ENCODE measurements at regions not wholly inside any gene's neighbourhood (a gene's known extent, or its start where the extent isn't known, plus 50 kb on each side); places are given as distances from the start of the nearest gene placed in this dataset.
"Not testable (repeated sequence)": the region's sequence is repeated elsewhere in the genome, so short reads cannot be mapped to it uniquely, and the experiment has no call there.

DNA sequence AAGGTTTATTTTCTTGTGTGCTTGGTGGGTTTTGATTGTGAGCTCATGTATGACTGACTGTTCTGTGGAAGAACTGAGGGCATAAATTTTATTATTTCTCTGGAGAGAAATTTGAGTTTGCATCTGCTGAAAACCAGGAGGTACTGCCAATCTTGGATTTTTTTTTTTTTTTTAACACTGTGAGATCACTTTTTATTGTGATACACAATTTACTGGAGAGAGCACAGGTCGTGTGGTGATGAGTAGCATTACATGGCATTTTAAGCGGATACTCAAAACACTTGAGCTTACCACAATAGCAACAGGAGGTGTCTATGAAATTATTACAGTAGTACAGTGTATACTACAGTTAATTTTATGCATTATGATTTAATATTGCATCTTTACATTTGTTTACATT, 237.4 kb downstream of the MFSD1 start:
- no peaks in the 10 kb centered on the region for H3K79me2 ChIP-seq (ENCODE audit: control insufficient read depth, low read length)
- H3K27ac ChIP-seq (ENCODE audit: low read depth, low read length): no peak overlapping the region
- H3K4me3 ChIP-seq (ENCODE audit: low read length): no peak overlapping the region
- no peaks in the 10 kb centered on the region for H3K9me2 ChIP-seq (replicated peaks; ENCODE audit: control insufficient read depth, low read length)
- H3K9me3 ChIP-seq (ENCODE audit: control insufficient read depth, insufficient read depth, low read length): no peaks in the 10 kb centered on the region
- no peaks in the 10 kb centered on the region for H4K20me1 ChIP-seq (ENCODE audit: control insufficient read depth, insufficient read depth, low read depth, low read length)
- H3K4me2 ChIP-seq (ENCODE audit: low read length): no peak overlapping the region
- no peaks in the 10 kb centered on the region for H3F3A ChIP-seq (ENCODE audit: control insufficient read depth, insufficient read depth)
- H3K4me1 ChIP-seq (ENCODE audit: control insufficient read depth, low read length): no peaks in the 10 kb centered on the region
- H3K27me3 ChIP-seq (ENCODE audit: control insufficient read depth, low read length): no peaks in the 10 kb centered on the region
- H3K36me3 ChIP-seq (ENCODE audit: control insufficient read depth, low read length): no peaks in the 10 kb centered on the region
- TF ChIP-seq, protein P1, sequence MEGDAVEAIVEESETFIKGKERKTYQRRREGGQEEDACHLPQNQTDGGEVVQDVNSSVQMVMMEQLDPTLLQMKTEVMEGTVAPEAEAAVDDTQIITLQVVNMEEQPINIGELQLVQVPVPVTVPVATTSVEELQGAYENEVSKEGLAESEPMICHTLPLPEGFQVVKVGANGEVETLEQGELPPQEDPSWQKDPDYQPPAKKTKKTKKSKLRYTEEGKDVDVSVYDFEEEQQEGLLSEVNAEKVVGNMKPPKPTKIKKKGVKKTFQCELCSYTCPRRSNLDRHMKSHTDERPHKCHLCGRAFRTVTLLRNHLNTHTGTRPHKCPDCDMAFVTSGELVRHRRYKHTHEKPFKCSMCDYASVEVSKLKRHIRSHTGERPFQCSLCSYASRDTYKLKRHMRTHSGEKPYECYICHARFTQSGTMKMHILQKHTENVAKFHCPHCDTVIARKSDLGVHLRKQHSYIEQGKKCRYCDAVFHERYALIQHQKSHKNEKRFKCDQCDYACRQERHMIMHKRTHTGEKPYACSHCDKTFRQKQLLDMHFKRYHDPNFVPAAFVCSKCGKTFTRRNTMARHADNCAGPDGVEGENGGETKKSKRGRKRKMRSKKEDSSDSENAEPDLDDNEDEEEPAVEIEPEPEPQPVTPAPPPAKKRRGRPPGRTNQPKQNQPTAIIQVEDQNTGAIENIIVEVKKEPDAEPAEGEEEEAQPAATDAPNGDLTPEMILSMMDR (IDR thresholded peaks at IDR 0.05; ENCODE audit: low read depth, low read length, poor library complexity, severe bottlenecking): no peak
- no peak for TF ChIP-seq EZH2phosphoT487 (IDR thresholded peaks at IDR 0.05; ENCODE audit: borderline replicate concordance, low read length)

DNA sequence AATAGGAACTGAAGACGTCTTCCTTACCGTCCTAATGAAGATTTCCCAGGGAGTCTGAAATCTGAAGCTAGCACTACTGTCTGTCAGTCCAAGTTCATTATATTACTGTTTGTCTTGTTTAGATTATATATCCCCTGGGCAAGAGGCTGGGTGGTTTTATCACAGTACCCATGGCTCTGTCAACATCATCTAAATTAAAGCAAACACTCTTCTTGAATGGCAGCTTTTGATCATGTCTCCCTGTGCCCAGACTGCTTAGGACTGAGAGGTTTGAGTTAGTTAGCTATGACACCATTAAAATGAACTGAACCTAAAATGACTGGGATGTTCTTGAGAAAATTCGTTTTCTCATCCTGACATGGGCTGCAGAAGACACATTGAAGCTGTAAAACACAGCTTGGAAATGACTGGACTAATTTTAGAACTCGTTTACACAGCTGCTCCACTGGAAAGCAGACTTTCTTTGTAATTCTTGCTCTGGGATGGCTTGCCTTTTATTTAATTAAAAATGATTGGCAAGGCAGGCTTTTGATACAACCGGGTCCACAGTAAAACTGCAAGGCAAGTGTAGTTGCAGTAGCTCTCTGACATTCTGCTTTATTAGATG, 243.5 kb downstream of the MFSD1 start:
- H3K9me3 ChIP-seq (ENCODE audit: control insufficient read depth, insufficient read depth, low read length): no peaks in the 10 kb centered on the region
- H3K4me3 ChIP-seq (ENCODE audit: low read length): no peak overlapping the region
- H4K20me1 ChIP-seq (ENCODE audit: control insufficient read depth, insufficient read depth, low read depth, low read length): no peaks in the 10 kb centered on the region
- no peak overlapping the region for H3K4me2 ChIP-seq (ENCODE audit: low read length)
- H3K9me2 ChIP-seq (replicated peaks; ENCODE audit: control insufficient read depth, low read length): no peaks in the 10 kb centered on the region; the same call in 1 of the 2 replicates
- no peak overlapping the region for H3K27ac ChIP-seq (ENCODE audit: low read depth, low read length)
- no peaks in the 10 kb centered on the region for H3K36me3 ChIP-seq (ENCODE audit: control insufficient read depth, low read length)
- no peaks in the 10 kb centered on the region for H3K79me2 ChIP-seq (ENCODE audit: control insufficient read depth, low read length)
- TF ChIP-seq, protein P1 (IDR thresholded peaks at IDR 0.05; ENCODE audit: low read depth, low read length, poor library complexity, severe bottlenecking): no peak
- TF ChIP-seq EZH2phosphoT487 (IDR thresholded peaks at IDR 0.05; ENCODE audit: borderline replicate concordance, low read length): no peak
- H3K27me3 ChIP-seq (ENCODE audit: control insufficient read depth, low read length): no peaks in the 10 kb centered on the region
- no peaks in the 10 kb centered on the region for H3K4me1 ChIP-seq (ENCODE audit: control insufficient read depth, low read length)
- no peaks in the 10 kb centered on the region for H3F3A ChIP-seq (ENCODE audit: control insufficient read depth, insufficient read depth)

DNA sequence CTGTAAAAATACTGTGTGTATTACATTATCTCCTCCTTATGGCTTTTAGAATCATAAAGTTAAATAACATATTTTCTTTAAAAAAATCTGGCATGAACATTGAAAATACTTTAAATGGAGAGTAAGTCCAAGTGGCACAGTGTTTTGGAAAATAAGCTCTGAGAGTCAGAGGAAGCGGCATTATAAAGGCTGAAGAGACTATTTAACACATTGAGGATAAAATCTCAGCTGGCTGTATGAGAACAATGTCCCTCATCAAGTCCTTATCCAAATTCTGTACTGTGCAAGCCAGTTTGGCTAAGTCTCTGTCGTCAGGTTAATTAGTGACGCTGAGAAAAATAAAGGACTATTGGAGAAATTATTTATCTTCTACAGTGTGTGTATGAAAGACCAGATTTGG, 245.5 kb downstream of the MFSD1 start:
- no peaks in the 10 kb centered on the region for H3F3A ChIP-seq (ENCODE audit: control insufficient read depth, insufficient read depth)
- H3K36me3 ChIP-seq (ENCODE audit: control insufficient read depth, low read length): no peaks in the 10 kb centered on the region
- H3K27me3 ChIP-seq (ENCODE audit: control insufficient read depth, low read length): no peaks in the 10 kb centered on the region
- H3K9me2 ChIP-seq (replicated peaks; ENCODE audit: control insufficient read depth, low read length): no peaks in the 10 kb centered on the region; the same call in 1 of the 2 replicates
- H3K4me1 ChIP-seq (ENCODE audit: control insufficient read depth, low read length): no peaks in the 10 kb centered on the region
- no peak overlapping the region for H3K27ac ChIP-seq (ENCODE audit: low read depth, low read length)
- no peaks in the 10 kb centered on the region for H4K20me1 ChIP-seq (ENCODE audit: control insufficient read depth, insufficient read depth, low read depth, low read length)
- no peak overlapping the region for H3K4me3 ChIP-seq (ENCODE audit: low read length)
- H3K9me3 ChIP-seq (ENCODE audit: control insufficient read depth, insufficient read depth, low read length): no peaks in the 10 kb centered on the region
- no peaks in the 10 kb centered on the region for H3K79me2 ChIP-seq (ENCODE audit: control insufficient read depth, low read length)
- H3K4me2 ChIP-seq (ENCODE audit: low read length): no peak overlapping the region
- no peak for TF ChIP-seq EZH2phosphoT487 (IDR thresholded peaks at IDR 0.05; ENCODE audit: borderline replicate concordance, low read length)
- TF ChIP-seq, protein P1 (IDR thresholded peaks at IDR 0.05; ENCODE audit: low read depth, low read length, poor library complexity, severe bottlenecking): no peak

DNA sequence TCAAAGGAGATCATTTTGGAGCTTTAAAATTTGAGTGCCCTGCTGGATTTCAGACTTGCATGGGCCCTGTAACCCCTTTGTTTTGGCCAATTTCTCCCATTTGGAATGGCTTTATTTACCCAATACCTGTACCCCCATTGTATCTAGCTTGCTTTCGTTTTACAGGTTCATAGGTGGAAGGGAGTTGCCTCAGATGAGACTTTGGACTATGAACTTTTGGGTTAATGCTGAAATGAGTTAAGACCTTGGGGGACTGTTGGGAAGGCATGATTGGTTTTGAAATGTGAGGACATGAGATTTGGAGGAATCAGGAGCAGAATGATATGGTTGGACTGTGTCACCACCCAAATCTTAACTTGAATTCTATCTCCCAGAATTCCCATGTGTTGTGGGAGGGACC, 250.6 kb downstream of the MFSD1 start:
- not testable (repeated sequence) for H3K79me2 ChIP-seq (ENCODE audit: control insufficient read depth, low read length); H3K27me3 ChIP-seq (ENCODE audit: control insufficient read depth, low read length); H3K4me2 ChIP-seq (ENCODE audit: low read length); H3K9me3 ChIP-seq (ENCODE audit: control insufficient read depth, insufficient read depth, low read length); H3K9me2 ChIP-seq (replicated peaks; ENCODE audit: control insufficient read depth, low read length); H3K27ac ChIP-seq (ENCODE audit: low read depth, low read length); H4K20me1 ChIP-seq (ENCODE audit: control insufficient read depth, insufficient read depth, low read depth, low read length); H3K36me3 ChIP-seq (ENCODE audit: control insufficient read depth, low read length); H3F3A ChIP-seq (ENCODE audit: control insufficient read depth, insufficient read depth); H3K4me3 ChIP-seq (ENCODE audit: low read length); H3K4me1 ChIP-seq (ENCODE audit: control insufficient read depth, low read length)

Measured in DOHH2 (cell line).